ENCODE measurements at regions not wholly inside any gene's neighbourhood (a gene's known extent, or its start where the extent isn't known, plus 50 kb on each side); places are given as distances from the start of the nearest gene placed in this dataset.
"Not testable (repeated sequence)": the region's sequence is repeated elsewhere in the genome, so short reads cannot be mapped to it uniquely, and the experiment has no call there.

DNA sequence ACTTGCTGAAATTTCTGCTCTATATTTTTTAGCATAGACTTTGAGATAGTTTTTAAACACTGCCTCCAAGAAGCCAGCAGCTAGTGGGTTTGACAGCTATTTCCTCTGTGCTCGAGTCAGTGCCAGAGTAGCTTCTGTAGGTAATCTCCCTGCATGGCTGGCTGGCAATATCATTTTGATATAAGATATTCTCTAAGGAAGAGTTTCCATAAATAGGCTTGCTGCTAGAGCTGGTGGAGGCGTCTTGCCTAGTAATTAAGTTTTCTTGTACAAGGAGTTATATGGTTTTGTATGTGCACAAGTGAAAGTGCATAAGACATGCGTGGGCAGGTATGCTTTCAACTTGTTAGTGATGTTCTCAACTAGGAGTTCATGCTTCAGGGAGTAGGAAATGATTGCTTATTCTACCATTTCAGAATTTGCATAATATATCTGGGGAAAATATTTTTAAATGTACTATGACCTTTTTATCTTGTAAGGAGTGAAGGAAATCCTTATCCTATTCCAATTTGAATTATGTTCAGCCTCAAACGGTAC, 74.1 kb upstream of the CCL21 start:
- no peak for DNase-seq

DNA sequence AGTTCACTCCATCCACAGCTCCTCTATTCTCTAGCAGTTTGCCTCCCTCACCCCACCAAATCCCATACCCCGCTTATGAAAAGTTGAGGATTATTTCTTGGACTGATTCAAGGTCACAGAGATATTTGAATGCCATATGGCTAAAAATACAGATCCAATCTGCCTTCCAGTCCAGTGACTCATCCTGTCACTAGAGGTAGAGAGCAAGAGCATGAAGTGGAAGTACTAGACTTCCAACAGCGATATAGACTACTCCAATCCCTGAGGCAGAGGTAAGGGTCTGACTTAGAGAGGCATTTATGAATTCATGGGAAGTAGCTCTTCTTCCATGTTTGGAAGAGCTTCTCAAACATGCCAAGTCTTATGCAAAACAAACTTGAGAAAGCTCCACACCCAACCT, 72.4 kb upstream of the CCL21 start:
- no peak for DNase-seq

DNA sequence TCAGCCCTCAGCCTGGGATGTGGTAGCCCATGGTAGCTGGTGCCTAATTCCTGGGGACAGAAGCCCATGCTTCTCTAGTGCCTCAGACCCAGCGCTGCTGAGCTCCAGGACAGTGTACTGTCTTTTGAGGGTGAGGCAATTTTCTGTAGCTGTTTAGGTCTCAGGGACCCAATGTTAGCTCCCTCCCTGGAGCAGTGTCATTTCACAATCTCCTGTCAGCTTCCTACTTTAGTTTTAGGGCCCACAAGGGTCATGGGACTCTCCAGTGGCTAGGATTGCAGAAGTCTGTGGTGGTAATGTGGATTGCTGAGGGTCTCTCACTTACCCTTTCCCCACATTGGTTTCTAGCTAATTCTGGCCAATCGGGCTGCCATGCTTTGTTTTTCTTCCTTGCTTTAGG, 67.7 kb upstream of the CCL21 start:
- DNase-seq = no peak

DNA sequence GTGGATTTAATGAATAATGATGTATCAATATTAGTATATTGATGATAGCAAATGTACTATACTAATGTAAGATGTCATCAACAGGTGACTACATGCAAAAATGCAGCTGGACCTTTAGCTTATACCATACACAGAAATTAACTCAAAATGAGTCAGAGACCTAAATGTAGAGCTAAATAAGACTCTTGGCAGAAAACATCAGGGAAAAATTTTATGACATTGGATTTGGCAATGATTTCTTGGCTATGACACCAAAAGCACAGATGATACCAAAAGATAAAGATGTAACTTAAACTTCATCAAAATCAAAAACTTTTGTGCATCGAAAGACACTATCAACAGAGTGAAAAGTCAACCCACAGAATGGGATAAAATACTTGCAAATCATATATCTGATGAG, 64.0 kb upstream of the CCL21 start:
- DNase-seq = no peak

DNA sequence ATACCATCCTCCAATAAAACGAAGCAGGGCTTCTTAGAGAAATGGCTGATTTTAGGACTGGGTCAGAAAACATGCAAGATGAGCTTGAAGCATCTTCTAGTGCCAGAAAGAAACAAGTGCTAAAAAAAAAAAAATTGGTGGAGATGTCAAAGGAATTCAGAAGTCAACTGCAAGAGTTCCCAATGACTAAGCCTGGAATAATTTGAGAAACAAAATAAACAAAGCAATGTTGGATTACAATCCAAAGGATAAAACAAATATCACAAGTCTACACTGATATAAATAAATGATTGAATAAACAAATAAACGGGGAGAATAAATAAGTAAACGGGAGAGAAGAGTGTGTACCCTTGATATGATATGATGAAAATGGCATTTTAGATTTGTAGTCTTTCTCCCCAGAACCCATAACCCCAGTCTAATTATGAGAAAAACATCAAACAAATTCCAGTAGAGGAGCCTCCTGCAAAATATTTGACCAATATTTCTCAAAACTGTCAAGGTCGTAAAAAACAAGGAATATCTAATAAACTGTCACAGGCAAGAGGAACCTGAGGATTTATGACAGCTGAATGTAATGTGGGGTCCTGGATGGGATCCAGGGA, 63.5 kb upstream of the CCL21 start:
- no peak for DNase-seq

DNA sequence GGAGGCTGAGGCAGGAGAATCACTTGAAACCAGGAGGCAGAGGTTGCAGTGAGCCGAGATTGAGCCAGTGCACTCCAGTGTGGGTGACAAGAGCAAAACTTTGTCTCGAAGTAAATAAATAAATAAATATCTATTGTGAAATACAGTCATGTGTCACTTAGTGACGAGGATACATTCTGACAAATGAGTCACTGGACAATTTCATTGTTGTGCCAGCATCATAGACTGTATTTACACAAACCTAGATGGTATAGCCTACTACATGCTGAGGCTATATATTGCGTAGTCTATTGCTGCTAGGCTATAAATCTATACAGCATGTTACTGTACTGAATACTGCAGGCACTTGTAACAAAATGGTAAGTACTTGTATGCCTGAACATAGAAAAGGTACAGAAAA, 61.1 kb upstream of the CCL21 start:
- DNase-seq = no peak

DNA sequence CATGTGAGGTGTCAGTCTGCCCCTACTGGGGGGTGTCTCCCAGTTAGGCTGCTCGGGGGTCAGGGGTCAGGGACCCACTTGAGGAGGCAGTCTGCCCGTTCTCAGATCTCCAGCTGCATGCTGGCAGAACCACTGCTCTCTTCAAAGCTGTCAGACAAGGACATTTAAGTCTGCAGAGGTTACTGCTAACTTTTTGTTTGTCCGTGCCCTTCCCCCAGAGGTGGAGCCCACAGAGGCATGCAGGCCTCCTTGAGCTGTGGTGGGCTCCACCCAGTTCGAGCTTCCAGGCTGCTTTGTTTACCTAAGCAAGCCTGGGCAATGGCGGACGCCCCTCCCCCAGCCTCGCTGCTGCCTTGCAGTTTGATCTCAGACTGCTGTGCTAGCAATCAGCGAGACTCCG, 57.2 kb upstream of the CCL21 start:
- DNase-seq = not testable (repeated sequence)

DNA sequence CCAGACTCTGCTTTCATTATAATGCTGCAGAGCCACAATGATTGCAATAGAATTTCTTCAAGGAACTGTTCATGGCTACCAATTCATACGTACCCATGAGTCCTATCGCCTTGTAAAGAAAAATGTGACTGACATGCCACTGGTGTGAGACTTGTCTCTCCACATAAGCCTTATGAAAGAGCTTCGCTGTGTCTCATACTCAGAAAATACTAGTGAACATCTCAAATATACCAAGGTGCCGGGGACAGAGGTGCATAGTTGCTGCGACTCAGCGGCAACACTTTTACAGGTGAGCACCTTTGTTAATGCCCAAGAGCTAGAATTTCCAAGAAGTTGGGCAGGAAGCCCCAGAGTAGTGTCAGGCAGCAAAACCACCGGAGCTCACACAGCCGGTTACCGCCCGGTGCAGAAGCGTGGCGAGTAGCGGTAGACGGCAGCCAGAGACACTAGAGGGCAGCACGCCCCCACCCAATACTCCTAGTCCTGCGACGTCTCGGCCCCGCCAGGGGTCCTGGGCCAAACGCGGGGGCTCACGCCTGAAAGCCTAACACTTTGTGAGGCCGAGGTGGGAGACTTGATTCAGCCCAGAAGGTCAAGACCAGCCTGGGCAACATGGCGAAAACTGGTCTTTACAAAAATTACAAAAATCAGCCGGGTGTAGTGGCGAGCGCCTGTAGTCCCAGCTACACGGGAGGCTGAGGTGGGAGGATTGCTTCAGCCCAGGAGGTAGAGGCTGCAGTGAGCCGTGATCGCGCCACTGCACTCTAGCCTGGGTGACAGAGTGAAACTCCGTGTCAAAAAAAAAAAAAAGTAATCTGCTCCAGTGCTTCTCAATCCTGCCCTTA, 50.5 kb upstream of the CCL21 start:
- peak; percentile 35 for DNase-seq
